GM18508 (cell line): ENCODE measurements at regions not wholly inside any gene's neighbourhood (a gene's known extent, or its start where the extent isn't known, plus 50 kb on each side); places are given as distances from the start of the nearest gene placed in this dataset.
"Not testable (repeated sequence)": the region's sequence is repeated elsewhere in the genome, so short reads cannot be mapped to it uniquely, and the experiment has no call there.

Source experiments
- ATAC-seq: cut with Tn5 transposase; IDR thresholded peaks from one replicate; pipeline ENCODE4 v1.9.1; 2021; ENCODE audit warnings: moderate number of reproducible peaks; ENCODE audit not compliant: insufficient read depth, unreplicated experiment

DNA sequence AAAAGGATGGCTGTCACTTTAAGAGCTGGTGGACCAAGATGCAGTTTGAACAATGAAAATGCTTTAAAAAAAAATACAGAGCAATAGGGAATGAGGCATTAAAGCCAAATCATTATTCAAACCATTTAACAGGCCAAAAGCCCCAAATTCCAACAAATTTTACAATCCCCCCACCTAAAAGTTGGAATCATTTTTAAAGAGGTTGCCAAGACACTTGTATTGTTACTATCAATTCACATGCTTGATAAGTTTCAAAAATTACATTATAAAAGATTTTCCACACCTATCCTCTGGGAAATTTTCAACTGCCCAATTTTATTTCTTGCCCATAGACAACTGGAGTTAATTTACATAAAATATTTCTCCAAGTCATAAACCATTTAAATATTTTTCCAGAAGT, 192.3 kb upstream of the ARHGEF26 start:
- ATAC-seq = no peak

DNA sequence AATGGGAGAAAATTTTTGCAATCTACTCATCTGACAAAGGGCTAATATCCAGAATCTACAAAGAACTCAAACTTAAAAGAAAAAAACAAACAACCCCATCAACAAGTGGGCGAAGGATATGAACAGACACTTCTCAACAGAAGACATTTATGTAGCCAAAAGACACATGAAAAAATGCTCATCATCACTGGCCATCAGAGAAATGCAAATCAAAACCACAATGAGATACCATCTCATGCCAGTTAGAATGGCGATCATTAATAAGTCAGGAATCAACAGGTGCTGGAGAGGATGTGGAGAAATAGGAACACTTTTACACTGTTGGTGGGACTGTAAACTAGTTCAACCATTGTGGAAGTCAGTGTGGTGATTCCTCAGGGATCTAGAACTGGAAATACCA, 187.7 kb upstream of the ARHGEF26 start:
- not testable (repeated sequence) for ATAC-seq

DNA sequence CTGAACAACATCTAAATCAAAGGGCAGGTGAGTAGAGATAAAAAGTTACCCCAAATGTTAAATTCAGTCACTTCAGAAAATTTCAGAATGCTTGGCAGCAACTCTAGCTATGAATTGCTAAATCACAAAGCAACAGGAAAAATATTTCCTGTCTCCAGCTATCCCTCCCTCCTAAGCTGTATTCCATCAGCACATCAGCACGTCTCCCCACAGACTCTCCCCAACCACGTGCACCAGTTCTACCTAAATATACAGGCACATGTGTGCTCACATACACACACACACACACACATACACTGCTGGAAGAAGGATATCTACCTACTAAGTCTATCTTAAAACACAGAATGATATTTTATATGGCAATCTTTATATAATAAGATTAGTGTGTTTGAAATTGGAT, 177.1 kb upstream of the ARHGEF26 start:
- ATAC-seq = no peak

DNA sequence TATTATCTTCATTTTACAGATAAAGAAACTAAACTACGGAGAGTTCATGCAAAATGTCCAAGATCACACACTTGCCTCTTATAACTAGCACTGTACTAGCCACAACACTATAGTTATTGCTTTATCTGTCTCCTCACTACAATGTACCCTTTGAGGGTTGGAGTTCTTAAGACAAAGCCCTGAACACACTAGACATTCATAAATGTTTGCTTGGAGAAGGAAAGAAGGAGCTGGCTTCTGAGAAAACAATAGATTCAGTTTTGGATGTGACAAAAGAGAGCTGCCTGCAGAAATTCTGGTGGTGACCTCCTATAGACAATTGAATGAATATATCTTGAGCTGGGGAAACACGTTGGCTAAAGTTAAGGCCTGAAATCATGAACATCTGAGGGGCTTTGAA, 169.9 kb upstream of the ARHGEF26 start:
- ATAC-seq = no peak

DNA sequence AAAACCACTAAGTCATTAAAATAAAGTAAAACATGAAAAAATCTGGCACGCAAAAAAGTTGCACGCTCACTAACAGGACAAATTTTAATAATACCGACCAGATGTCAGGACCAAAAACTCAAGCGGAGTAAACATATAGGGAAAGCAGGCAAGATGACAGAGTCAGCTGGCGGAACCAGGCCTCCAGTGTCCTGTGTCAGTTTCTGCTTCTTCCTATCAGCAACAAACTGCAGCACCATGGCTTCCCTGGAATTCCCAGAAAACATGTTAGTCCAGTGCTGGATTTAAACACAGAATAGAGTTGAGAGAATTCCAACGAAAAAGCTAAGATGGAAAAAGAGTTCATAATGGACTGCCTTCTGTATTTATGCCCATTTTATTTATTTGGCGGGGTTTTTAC, 169.1 kb upstream of the ARHGEF26 start:
- ATAC-seq = no peak

DNA sequence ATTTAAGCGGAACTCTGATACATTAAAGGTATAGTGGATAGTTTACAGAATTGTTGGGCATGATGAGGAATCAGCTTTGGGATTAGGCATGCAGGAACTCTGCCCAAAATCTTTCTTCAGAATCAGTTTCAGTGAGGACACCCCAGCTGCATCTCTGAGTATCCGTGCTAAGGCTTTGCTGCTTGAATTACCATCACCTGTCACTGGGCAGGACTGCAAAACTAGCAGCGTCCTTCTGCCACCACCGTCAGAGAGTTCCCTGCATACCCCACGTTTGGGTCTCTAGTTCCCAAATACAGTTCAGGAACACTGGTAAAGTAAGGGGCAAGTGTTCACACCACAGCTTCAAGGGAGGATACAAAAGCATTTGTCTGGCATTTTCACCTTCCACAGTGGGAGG, 164.6 kb upstream of the ARHGEF26 start:
- ATAC-seq = no peak

DNA sequence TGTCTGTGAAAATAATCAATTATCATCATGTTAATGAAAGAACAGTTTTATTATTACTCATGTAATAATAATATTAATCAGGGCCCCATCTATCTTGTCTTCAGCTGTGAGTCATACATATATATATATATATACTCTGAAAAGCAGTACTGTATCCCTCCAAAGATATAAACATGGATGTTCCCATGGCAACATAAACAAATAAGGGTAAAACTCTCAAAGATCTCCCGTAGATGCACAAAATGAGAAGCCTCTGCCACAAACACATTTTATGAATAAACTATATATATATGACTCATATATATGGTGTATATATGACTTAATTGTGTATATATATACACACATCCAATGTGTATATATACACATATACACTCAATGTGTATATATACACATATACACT, 163.8 kb upstream of the ARHGEF26 start:
- ATAC-seq = no peak

DNA sequence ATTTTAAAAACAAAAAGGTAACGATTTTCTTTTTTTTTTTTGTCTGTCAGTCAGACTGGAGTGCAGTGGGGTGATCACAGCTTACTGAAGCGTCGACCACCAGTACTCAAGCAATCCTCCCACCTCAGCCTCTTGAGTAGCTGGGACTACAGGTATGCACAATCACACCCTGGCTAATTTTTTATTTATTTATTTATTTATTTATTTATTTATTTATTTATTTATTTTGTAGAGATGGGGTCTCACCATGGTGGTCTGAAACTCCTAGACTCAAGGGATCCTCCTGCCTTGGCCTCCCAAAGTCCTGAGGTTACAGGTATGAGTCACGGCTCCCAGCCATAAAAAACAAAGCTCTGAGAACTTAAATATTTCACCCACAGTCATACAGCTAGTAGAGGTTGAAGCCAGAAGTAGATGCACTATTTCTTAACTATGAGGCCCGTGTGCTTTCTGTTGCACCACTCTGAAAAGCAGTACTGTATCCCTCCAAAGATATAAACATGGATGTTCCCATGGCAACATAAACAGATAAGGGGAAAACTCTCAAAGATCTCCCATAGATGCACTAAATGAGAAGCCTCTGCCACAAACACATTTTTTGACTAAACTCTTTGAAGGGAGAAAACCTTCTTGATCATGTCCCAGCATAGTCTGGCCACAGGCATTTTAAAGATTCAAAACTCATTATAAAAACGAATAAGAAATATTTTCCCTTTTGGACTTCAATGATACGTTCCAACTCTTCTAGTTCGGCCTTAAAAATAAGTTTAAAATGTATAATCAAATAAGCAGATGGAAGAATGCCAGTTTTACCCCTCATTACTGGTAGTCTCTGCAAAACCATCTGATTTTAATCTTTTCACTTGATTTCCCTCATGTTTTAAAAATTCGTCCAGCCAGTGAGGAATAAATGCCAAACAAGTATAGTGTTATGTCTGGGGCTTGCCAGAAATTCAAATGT, 162.3 kb upstream of the ARHGEF26 start:
- no peak for ATAC-seq

DNA sequence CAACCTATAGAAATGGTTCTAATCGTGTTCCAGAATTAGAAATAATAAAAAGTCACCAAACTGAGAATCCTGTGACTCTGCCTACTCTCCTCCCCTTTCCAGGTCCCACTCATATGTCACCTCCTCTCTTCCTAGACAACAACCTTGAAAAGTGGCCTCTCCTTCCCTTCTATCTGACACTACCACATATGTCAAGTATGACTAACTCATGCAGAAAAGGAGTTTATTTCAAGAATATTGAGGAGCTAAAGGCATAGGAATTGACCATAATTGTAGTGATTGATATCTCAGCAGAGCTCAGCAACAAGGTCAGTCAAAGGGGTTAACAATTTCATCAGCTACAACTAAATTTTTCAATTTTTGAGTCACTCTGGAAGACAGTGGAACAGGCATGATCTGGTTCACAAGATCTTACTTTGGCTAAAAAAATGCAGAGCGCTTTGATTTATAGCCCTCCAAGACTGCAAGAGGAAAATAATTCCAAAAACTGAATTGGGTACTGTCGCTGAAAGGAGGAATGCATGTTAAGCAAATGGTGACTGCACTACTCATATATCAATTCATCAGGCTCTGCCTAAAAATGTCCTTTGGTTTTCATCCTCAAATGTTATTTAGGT, 160.6 kb upstream of the ARHGEF26 start:
- ATAC-seq = no peak

DNA sequence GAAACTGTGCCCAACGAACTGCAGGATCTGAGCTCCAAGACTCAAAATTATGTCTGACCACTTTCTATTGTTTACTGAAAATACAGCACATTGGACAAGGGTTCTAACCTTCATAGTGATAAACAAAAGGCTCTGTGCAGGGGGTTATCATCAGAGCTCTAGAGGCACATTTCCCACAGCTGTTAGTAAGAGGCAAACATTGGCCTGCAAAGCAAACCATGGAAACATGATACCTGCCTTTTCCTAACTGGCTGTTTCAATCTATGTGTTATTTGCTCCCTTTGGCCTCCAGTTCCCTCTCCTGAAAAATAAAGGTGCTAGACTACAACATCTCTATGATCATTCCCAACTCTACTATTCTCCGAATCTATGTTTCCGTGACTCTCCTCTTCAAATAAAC, 159.7 kb upstream of the ARHGEF26 start:
- ATAC-seq = no peak

DNA sequence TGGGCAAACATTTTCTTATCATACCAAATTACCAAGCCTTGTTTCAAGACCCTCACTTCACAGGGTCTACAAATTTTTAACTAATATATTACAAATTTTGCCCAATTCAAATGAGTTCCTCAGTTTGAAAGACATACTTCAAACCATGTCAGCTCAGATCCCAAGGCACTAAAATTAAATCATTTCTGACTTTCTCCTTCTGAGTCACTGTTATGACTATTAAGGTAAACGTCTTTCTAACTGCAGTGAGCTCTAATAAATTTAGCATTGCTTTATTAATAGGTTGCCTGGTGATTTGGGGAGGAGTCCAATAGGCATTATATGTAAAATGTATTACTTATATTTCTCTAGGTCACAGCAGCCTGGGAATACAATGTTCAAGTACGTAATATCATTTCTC, 158.2 kb upstream of the ARHGEF26 start:
- no peak for ATAC-seq

DNA sequence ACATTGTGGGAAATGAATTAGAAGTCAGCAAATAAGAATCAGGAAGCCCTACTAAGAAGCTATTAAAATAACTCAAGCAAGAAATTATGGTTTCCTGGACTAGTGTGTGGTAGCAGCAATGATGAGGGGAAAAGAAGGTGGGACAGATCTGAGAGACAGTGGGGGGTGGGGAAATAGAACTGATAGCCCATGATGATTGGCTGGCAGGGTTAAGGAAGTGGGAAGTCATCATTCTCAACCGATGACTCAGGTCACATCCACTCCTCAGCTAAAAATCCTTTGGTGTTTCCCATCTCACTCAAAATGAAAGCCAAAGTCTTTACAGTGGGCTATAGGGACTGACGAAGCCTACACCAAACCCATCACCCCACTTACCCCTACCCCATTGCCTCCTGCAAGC, 153.9 kb upstream of the ARHGEF26 start:
- peak; percentile 42 for ATAC-seq

DNA sequence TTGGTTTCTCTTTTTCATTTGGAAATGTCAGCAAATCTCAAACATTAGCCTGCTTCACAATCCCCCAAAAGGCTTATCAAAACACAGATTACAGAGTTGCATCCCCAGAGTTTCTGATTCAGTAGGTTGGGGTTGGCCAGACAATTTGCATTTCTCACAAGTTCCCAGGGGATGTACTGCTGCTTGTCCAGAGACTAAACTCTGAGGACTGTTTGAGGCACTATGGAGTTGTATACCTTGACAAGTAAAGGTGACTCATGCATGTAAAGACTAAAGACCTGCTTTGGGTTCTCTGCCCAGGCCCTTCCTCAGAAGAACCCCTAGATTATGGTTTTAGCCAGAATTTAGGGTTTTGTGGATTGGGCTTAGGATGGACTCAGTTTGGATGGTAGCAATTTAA, 151.1 kb upstream of the ARHGEF26 start:
- no peak for ATAC-seq

DNA sequence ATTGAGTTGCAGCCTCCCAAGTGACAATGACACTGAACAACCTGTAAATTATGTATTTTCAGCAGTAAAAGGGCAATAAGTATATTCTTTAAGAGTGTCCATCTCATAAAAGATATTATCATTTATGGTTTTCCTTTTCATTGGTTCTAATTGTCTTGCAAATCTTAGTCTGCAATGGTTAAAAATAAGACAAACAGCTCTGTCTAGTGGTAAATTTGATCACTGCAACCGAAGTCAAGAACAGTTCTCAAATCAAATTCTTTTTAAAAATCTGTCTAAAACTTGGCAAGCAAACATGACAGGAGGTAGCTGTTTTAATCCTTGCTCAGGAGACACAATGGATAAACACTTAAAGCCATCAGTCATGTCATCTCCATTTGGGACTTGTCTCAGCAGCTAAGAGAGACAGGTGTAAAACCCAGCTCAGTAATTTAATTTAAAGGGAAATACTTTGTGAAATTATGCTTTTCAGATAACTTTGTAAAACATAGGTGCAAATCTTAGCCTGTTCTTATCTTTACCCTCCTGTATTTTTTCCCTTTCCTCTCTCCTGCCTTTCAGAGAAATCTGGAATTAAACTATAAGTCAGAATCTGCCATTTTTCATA, 150.3 kb upstream of the ARHGEF26 start:
- ATAC-seq = no peak

DNA sequence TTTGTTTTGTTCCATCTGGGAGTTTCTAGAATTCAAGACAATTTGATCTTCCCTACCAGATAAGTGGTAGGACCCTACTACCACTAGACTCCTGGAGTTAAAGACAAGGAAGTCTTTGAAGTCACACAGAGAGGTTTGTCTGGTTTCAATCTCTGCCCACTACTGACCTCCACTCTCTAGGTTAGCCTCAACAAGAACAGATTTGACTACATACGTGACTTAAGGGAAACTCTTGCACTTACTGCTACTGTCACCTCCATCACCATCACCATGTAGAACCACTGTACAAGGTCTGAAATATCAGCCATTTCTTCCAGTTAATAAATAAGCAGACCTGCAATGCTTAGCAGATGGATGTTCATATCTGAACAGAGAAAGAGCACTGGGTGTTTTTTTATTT, 148.3 kb upstream of the ARHGEF26 start:
- peak; percentile 56 for ATAC-seq

DNA sequence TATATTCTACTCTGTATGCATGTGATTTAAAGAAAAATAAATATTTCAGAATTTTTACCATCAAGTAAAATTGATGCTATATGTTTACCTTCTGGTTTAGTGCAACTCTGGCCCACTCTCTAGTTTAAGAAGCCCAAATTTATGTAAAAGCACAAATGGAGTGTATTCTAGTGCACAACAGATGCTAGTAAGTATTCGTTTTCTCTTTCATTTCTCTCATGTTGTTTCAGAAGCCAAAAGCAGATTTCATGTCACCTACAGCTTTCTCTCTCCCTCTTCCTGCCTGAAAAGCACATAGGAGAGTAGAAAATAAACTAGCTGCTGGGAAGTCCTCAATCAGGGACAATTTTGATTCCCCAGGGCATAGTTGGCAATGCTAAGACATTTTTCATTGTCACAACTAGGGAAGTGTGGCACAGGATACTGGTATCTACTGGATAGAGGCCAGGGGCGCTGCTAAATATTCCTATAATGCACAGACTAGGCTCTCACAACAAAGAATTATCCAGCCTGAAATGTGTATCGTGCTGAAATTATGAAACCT, 147.4 kb upstream of the ARHGEF26 start:
- ATAC-seq = no peak

DNA sequence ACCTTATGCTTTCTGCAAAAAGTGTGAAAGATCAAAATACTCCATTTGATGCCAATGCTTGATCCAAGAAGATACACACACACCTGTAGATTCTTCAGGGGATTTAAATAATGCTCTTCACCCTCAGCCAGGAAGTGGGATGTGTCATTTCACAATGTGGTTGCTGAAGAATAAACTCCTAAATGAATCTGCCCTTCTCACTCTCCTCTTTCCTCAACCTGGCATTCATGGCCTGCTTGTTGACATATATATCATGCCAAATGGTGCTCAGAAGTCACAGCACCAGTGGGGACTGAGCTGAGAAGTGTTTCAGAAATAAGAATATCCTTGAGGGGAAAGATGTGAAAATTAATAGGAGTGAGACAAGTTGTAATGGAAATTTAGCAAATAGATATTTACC, 146.6 kb upstream of the ARHGEF26 start:
- ATAC-seq = no peak

DNA sequence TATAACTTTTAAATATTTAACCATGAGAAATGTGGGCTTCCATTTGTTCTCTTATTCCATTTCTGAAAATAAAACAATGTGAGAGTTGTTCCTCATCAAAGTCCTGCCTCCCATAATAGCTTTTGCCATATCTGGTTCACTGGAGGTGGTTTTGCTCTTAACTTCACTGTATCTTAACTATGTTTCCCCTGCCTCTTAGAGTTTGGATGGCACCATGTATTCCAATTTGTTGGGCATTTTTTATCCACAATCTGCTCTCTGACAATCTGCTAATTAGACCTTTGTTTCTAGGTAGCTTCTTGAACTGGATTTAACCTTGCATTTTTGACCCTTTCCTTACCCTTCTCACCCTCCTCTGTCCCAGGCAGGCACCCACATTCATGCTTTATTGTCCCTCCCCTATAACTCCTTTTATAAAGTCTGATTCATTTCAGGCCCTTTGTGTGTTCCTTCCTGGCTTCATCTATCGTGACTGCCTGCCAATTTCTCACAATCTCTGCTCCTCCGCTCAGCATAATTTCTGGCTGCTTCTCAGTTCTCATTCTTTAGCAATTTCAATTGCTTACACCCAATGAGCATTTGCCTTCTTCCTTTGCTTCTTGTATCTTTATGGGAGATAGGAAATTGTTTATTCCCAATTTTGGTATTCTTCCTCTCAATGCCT, 144.2 kb upstream of the ARHGEF26 start:
- ATAC-seq = no peak

DNA sequence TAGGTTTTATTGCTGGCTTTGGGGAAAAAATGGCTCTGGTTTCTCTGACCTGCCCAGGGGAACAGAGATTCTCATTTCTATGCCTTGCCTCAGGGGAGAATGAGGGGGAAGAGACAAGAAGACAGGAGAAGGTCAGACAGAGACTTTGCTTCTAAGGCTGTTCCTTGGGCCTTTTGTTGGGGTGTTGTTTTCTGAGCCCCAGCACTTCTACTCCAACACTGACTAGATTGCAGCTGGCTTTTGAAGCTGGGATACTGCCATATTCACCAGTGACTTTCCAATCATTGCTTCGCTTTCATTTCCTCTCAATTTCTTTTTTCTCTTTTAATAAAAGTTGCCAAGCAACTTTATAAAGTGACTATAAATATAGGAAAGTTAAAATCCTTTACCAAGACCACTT, 143.2 kb upstream of the ARHGEF26 start:
- no peak for ATAC-seq

DNA sequence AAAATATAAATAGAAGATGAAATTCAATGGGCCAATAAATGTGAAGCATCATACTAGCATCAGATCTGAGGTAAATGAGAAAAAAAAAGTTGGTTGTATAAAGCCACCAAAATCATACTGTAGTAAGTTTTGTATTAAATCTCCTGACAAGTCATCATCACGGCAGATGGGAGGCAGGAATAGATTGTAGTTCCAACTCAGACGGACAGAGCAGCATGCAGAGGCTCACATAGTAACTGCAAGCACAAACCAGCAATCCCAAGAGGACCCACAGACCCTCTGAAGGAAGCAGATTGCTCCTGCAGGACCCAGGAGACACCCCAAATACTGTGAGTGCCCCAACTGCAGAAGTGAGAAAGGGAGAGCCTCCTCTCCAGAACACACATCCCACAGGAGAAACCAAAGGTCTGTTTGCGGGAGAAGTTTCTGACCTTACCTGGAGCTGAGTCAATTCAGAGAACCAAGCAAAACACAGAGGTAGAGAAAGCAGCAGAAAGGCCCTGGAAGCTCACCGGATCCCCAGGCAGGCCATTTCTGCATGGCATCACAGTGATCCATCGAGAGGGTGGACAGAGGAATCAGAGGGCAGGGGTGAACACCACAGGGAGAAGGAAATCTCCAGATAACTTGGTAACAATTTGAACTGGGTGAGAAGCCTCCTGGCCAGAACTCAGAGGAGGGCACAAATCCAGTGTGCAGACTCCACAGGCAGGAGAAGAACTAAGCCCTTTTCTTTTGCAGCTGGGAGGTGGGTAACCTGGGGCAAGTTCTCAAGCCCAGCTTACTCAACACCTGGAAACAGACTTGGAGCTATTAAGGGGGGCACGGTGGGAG, 141.6 kb upstream of the ARHGEF26 start:
- ATAC-seq = no peak
